ENCODE measurements at regions not wholly inside any gene's neighbourhood (a gene's known extent, or its start where the extent isn't known, plus 50 kb on each side); places are given as distances from the start of the nearest gene placed in this dataset.
A peak's percentile ranks its signal among the peaks of the same experiment; 100 is the strongest.

DNA sequence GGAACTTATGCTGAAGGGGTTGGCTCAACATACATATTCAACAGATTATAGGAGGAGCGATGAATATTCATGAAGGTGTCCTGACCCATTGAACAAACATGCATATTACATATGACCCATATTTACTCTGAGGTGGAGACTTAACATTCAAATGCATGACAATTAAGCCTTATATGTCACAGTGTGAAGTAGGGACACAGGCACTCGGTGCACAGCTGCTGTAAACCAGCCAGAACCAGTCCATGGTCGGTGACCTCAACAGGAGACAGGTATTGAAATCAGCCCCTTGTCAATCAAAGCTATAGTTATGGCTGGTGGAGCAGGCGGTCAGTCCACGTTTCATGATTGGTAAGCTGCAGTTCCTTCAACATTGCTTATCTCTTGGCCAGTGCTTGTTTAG lies 347.3 kb downstream of the THBS2 start:
- H3K4me3 Mint-ChIP-seq (ENCODE audit: unreplicated experiment): no peak overlapping the region
- H3K27ac Mint-ChIP-seq (ENCODE audit: unreplicated experiment): no peak overlapping the region
- H3K4me3 ChIP-seq (ENCODE audit: insufficient read depth, low read depth, low read length): no peak overlapping the region
- FAIRE-seq (no peak), DNase-seq (ENCODE audit: low read depth) (no peak)
- H3K27me3 ChIP-seq (ENCODE audit: insufficient read depth, low read length): no peaks in the 10 kb centered on the region
- no peak overlapping the region for H2AFZ ChIP-seq (ENCODE audit: low read depth, low read length)
- no peaks in the 10 kb centered on the region for H3K79me2 ChIP-seq (ENCODE audit: insufficient read depth, low read length)
- H3K27me3 Mint-ChIP-seq (ENCODE audit: low read depth, unreplicated experiment): peaks cover 2% of the 10 kb centered on the region
- H3K4me1 ChIP-seq (ENCODE audit: insufficient read depth, low read length): no peaks in the 10 kb centered on the region
- H3K36me3 ChIP-seq (ENCODE audit: insufficient read depth, low read length): no peaks in the 10 kb centered on the region
- H3K9me3 ChIP-seq (ENCODE audit: insufficient read depth, low read depth, low read length): no peaks in the 10 kb centered on the region
- no peaks in the 10 kb centered on the region for H3K4me1 Mint-ChIP-seq (ENCODE audit: low read depth, unreplicated experiment)
- H3K4me2 ChIP-seq (ENCODE audit: low read length): no peak overlapping the region
- no peak overlapping the region for H3K27ac ChIP-seq (ENCODE audit: low read depth, low read length)
- H3K9me3 Mint-ChIP-seq (ENCODE audit: unreplicated experiment): peaks cover 12% of the 10 kb centered on the region
- no peaks in the 10 kb centered on the region for H4K20me1 ChIP-seq (ENCODE audit: insufficient read depth, low read length)
- no peak for TF ChIP-seq EZH2 (IDR thresholded peaks at IDR 0.05; ENCODE audit: insufficient read depth, low read length)
- TF ChIP-seq, protein P1, sequence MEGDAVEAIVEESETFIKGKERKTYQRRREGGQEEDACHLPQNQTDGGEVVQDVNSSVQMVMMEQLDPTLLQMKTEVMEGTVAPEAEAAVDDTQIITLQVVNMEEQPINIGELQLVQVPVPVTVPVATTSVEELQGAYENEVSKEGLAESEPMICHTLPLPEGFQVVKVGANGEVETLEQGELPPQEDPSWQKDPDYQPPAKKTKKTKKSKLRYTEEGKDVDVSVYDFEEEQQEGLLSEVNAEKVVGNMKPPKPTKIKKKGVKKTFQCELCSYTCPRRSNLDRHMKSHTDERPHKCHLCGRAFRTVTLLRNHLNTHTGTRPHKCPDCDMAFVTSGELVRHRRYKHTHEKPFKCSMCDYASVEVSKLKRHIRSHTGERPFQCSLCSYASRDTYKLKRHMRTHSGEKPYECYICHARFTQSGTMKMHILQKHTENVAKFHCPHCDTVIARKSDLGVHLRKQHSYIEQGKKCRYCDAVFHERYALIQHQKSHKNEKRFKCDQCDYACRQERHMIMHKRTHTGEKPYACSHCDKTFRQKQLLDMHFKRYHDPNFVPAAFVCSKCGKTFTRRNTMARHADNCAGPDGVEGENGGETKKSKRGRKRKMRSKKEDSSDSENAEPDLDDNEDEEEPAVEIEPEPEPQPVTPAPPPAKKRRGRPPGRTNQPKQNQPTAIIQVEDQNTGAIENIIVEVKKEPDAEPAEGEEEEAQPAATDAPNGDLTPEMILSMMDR (IDR thresholded peaks at IDR 0.05; ENCODE audit: insufficient read depth, low read depth, low read length): no peak
- no peak overlapping the region for H3K9ac ChIP-seq (ENCODE audit: low read length)
- H3K36me3 Mint-ChIP-seq (ENCODE audit: low read depth, unreplicated experiment): no peaks in the 10 kb centered on the region

DNA sequence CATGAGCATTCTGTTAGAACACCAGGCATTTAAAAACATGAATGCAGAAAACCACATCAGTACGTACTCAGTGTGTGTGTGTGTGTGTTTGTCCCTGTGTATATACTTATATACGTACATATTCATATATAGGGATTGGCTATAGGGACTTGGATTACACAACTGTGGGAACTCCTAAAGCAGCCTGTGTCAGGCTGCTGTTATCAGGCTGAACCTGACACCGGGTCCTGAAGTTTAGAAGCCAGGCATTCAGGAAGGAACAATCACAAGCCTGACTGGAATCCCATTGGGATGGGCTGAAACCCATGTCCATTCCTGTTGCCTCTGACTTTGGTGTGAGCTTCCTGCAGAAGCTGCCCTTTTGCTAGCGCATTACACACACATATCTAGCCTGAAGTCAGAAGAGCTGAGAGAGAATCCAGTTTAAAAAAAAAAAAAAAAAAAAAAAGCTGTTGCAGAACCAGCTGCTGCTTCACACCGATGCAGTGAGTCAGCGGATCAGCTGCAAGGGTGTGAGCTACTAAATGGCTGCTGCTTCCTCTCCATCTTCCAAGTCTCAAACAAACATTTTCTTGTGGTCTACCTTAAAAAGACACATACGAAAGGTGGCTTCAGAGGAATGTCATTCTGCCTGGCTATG lies 348.1 kb downstream of the THBS2 start:
- TF ChIP-seq EZH2 (IDR thresholded peaks at IDR 0.05; ENCODE audit: insufficient read depth, low read length): no peak
- TF ChIP-seq, protein P1 (IDR thresholded peaks at IDR 0.05; ENCODE audit: insufficient read depth, low read depth, low read length): no peak
- no peak overlapping the region for H3K4me3 ChIP-seq (ENCODE audit: insufficient read depth, low read depth, low read length)
- no peaks in the 10 kb centered on the region for H3K4me1 ChIP-seq (ENCODE audit: insufficient read depth, low read length)
- Mint-ChIP-seq H3K27ac (ENCODE audit: unreplicated experiment) (no peak overlapping the region), H3K4me1 (ENCODE audit: low read depth, unreplicated experiment) (no peaks in the 10 kb centered on the region), H3K9me3 (ENCODE audit: unreplicated experiment) (peaks cover 12% of the 10 kb centered on the region), H3K27me3 (ENCODE audit: low read depth, unreplicated experiment) (peaks cover 2% of the 10 kb centered on the region), H3K4me3 (ENCODE audit: unreplicated experiment) (no peak overlapping the region), H3K36me3 (ENCODE audit: low read depth, unreplicated experiment) (no peaks in the 10 kb centered on the region)
- H3K79me2 ChIP-seq (ENCODE audit: insufficient read depth, low read length): no peaks in the 10 kb centered on the region
- no peak overlapping the region for H3K27ac ChIP-seq (ENCODE audit: low read depth, low read length)
- no peaks in the 10 kb centered on the region for H3K27me3 ChIP-seq (ENCODE audit: insufficient read depth, low read length)
- H3K9me3 ChIP-seq (ENCODE audit: insufficient read depth, low read depth, low read length): no peaks in the 10 kb centered on the region
- no peak overlapping the region for H2AFZ ChIP-seq (ENCODE audit: low read depth, low read length)
- DNase-seq (ENCODE audit: low read depth) (peak; percentile 29), FAIRE-seq (no peak)
- no peaks in the 10 kb centered on the region for H4K20me1 ChIP-seq (ENCODE audit: insufficient read depth, low read length)
- no peak overlapping the region for H3K9ac ChIP-seq (ENCODE audit: low read length)
- no peak overlapping the region for H3K4me2 ChIP-seq (ENCODE audit: low read length)
- no peaks in the 10 kb centered on the region for H3K36me3 ChIP-seq (ENCODE audit: insufficient read depth, low read length)

DNA sequence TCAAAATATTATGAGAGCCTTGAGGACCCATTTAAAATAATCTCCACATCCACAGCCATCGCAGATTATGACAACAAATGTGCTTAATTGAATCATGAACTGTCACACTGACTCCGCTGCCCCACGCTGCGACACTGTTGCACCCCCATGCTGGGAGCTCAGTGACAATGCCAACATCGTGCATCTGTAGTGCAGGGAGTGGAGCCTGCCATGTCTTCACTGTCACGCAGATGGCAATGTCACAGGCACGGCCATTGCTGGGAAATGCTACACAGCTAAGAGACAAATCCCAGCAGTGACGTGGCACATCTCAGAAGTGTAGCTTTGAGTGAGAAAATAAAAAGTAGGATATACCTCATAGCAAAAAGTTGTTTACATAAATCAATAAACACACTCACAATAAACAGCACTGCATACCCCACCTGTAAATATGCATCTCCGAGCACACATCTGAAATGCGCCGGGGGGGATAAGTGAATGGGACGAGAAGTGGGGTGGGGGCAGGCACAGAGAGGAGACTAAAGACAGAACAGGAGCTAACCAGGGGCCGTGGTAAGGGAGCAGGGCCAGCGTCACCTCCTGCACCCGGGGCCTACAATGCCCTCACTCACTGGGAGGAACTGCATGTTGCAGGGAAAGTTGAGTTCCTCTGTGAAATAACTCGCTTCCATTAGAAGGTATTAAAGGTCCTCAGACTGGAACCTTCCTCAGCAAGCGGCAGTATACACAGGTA lies 349.9 kb downstream of the THBS2 start:
- no peak for DNase-seq (ENCODE audit: low read depth)
- Mint-ChIP-seq H3K27me3 (ENCODE audit: low read depth, unreplicated experiment) (peaks cover 9% of the 10 kb centered on the region), H3K9me3 (ENCODE audit: unreplicated experiment) (peaks cover 10% of the 10 kb centered on the region), H3K4me3 (ENCODE audit: unreplicated experiment) (no peak overlapping the region), H3K27ac (ENCODE audit: unreplicated experiment) (no peak overlapping the region), H3K36me3 (ENCODE audit: low read depth, unreplicated experiment) (no peaks in the 10 kb centered on the region), H3K4me1 (ENCODE audit: low read depth, unreplicated experiment) (no peaks in the 10 kb centered on the region)
- Histone ChIP-seq H3K9me3 (ENCODE audit: insufficient read depth, low read depth, low read length) (no peaks in the 10 kb centered on the region), H3K27me3 (ENCODE audit: insufficient read depth, low read length) (no peaks in the 10 kb centered on the region), H3K27ac (ENCODE audit: low read depth, low read length) (no peak overlapping the region), H3K4me2 (ENCODE audit: low read length) (no peak overlapping the region), H2AFZ (ENCODE audit: low read depth, low read length) (no peak overlapping the region), H3K9ac (ENCODE audit: low read length) (no peak overlapping the region), H3K4me1 (ENCODE audit: insufficient read depth, low read length) (no peaks in the 10 kb centered on the region), H3K36me3 (ENCODE audit: insufficient read depth, low read length) (no peaks in the 10 kb centered on the region), H3K4me3 (ENCODE audit: insufficient read depth, low read depth, low read length) (no peak overlapping the region), H4K20me1 (ENCODE audit: insufficient read depth, low read length) (no peaks in the 10 kb centered on the region), H3K79me2 (ENCODE audit: insufficient read depth, low read length) (no peaks in the 10 kb centered on the region)
- no peak for TF ChIP-seq EZH2 (IDR thresholded peaks at IDR 0.05; ENCODE audit: insufficient read depth, low read length)
- TF ChIP-seq, protein P1 (IDR thresholded peaks at IDR 0.05; ENCODE audit: insufficient read depth, low read depth, low read length): no peak
- FAIRE-seq: no peak
